Activated CD8-positive, alpha-beta T cell treated with anti-CD3 and anti-CD28 coated beads, Interleukin-2, amount 10 ng/mL, durations not matched to agents 7 days and 5 days (primary cell): ENCODE measurements at regions not wholly inside any gene's neighbourhood (a gene's known extent, or its start where the extent isn't known, plus 50 kb on each side); places are given as distances from the start of the nearest gene placed in this dataset.
"Not testable (repeated sequence)": the region's sequence is repeated elsewhere in the genome, so short reads cannot be mapped to it uniquely, and the experiment has no call there.

Source experiments
- ATAC-seq: fragments of 150-1000 bp; cut with Tn5 transposase; one replicate; pipeline ENCODE4 v1.10.0; 2021; ENCODE audit warnings: moderate library complexity
- CTCF ChIA-PET: fragments of 350-600 bp; sonication (Branson Sonifier 250); formaldehyde crosslinking; loops from one replicate; lab custom pipeline; 2021; ENCODE audit warnings: antibody characterized with exemption; lab: Charles Lee
- POLR2A ChIA-PET: fragments of 350-600 bp; sonication (Branson Sonifier 250); formaldehyde crosslinking; loops from one replicate; lab custom pipeline; 2021; ENCODE audit warnings: antibody characterized with exemption; lab: Charles Lee
- DNase-seq: peaks from one replicate; pipeline ENCODE4 v3.0.0-alpha.2; 2020
- H3K27ac Mint-ChIP-seq: one replicate; pipeline ENCODE4 v1.8.0; 2021; ENCODE audit warnings: mild to moderate bottlenecking, mixed read lengths
- H3K27me3 Mint-ChIP-seq: one replicate; pipeline ENCODE4 v1.8.0; 2021; ENCODE audit warnings: low read depth, mixed read lengths
- H3K36me3 Mint-ChIP-seq: one replicate; pipeline ENCODE4 v1.8.0; 2021; ENCODE audit warnings: low read depth, mixed read lengths
- H3K4me1 Mint-ChIP-seq: one replicate; pipeline ENCODE4 v1.8.0; 2021; ENCODE audit warnings: low read depth, mixed read lengths
- H3K4me3 Mint-ChIP-seq: one replicate; pipeline ENCODE4 v1.8.0; 2021; ENCODE audit warnings: mild to moderate bottlenecking, mixed read lengths
- H3K9me3 Mint-ChIP-seq: one replicate; pipeline ENCODE4 v1.8.0; 2022; ENCODE audit warnings: mixed read lengths; ENCODE audit not compliant: insufficient read depth

DNA sequence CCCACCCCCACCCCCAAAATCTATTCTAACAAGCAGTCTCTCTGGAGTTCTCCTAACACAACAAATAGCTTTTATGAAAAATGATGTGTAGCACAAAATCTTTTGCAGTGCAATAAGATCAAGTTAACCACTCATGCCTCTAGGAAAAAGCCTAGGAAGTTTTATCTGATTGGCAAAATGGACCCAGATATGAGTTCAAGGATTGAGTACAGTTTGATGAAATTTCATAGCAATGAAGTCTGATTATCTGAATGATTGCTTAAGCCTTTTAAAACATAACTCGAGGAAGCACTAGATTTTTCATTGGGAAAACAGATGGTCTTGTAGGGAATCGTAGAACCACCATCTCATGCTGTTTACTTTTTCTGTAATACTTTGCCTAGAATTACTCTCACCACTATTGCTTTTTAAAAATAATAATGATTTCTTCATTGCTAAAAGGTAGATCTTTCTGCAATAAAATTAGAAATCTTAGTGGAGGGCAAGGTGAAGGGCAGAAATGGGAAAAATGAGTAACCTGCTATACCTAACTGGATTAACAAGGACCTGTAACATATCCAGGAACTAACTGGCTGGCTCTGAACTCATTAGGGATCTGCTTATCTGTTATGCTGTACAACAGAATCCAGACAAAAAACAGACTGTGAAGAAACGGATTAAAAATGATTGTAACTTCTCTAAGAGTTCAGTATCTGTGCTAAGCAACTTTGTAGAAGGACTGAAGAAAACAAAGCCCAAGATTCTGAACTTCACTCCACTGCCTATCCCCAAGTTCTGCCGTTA lies 73.7 kb upstream of the ETAA1 start:
- Mint-ChIP-seq H3K27me3 (no peaks in the 10 kb centered on the region), H3K36me3 (no peaks in the 10 kb centered on the region), H3K4me1 (no peaks in the 10 kb centered on the region), H3K9me3 (no peaks in the 10 kb centered on the region), H3K27ac (no peak overlapping the region), H3K4me3 (no peak overlapping the region)
- DNase-seq (no peak), ATAC-seq (no peak)
- ChIA-PET POLR2A (no interaction called here), CTCF (no interaction called here)

DNA sequence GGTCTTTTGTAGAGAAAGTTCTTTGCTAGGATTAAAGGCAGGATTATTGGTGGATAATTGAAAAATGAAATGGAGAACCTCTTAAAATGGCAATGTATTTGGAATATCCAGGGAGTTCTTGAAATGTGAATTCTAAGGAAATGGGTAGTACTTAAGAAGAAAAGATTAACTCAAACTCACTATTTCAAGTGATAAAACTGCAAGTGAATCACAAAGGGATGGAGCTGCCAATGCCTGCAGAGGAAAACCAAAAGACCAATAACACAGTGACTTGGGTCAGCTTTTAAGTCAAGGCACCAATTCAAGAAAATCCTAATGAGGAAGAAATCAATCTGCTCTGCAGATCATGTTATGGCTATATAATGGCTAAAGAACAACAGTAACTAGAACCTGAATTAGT lies 67.6 kb upstream of the ETAA1 start:
- POLR2A ChIA-PET: no interaction called here
- CTCF ChIA-PET: no interaction called here
- no peak for ATAC-seq
- Mint-ChIP-seq H3K4me3 (no peak overlapping the region), H3K27me3 (peaks cover 4% of the 10 kb centered on the region), H3K27ac (no peak overlapping the region), H3K9me3 (no peaks in the 10 kb centered on the region), H3K36me3 (no peaks in the 10 kb centered on the region), H3K4me1 (no peaks in the 10 kb centered on the region)
- no peak for DNase-seq

DNA sequence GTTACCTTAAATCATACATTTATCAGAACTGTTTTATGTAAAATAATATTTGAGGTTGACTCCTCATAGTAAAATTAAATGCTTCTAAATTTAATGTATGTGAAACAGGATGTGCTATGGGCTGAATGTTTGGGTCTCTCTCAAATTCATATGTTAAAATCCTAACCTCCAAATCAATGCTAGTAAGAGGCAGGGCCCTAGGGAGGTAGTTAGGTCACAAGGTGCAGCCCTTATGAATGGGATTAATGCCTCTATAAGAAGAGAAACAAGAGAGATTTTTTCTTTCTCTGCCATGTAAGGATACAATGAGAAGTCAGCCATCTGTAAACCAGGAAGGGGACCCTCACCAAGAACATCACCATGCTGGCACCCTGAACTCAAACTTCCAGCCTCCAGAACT lies 67.2 kb upstream of the ETAA1 start:
- ATAC-seq (no peak), DNase-seq (no peak)
- H3K27ac Mint-ChIP-seq: no peak overlapping the region
- POLR2A ChIA-PET: no interaction called here
- no peaks in the 10 kb centered on the region for H3K4me1 Mint-ChIP-seq
- peaks cover 4% of the 10 kb centered on the region for H3K27me3 Mint-ChIP-seq
- CTCF ChIA-PET: no interaction called here
- no peaks in the 10 kb centered on the region for H3K9me3 Mint-ChIP-seq
- no peak overlapping the region for H3K4me3 Mint-ChIP-seq
- no peaks in the 10 kb centered on the region for H3K36me3 Mint-ChIP-seq

DNA sequence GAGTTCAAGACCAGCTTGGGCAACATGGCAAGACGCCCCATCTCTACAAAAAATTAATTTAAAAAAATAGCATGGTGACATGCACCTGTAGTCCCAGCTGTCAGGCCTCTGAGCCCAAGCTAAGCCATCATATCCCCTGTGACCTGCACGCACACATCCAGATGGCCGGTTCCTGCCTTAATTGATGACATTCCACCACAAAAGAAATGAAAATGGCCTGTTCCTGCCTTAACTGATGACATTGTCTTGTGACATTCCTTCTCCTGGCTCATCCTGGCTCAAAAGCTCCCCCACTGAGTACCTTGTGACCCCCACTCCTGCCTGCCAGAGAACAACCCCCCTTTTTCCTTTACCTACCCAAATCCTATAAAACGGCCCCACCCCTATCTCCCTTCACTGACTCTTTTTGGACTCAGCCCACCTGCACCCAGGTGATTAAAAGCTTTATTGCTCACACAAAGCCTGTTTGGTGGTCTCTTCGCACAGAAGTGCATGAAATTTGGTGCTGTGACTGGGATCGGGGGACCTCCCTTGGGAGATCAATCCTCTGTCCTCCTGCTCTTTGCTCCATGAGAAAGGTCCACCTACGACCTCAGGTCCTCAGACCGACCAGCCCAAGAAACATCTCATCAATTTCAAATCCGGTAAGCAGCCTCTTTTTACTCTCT lies 65.6 kb upstream of the ETAA1 start:
- H3K36me3 Mint-ChIP-seq, H3K4me1 Mint-ChIP-seq, DNase-seq, H3K4me3 Mint-ChIP-seq, H3K27ac Mint-ChIP-seq, H3K27me3 Mint-ChIP-seq, POLR2A ChIA-PET, CTCF ChIA-PET, ATAC-seq, H3K9me3 Mint-ChIP-seq: not testable (repeated sequence)

DNA sequence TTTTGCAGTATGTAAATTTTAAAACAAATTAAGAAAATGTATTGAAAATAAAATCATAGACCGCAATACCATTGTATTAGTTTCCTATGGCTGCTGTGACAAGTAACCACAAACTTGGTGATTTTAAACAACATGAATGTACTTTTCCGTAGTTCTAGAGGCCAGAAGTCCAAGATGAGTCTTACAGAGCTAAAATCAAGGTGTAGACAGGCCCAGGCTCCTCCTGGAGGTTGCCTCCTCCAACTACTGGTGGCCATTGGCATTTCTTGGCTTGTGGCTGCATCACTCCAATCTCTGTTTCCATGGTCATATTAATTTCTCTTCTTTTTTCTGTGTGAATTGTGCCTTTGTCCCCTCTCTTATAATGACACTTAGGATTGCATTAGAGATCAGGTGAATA lies 59.2 kb upstream of the ETAA1 start:
- Mint-ChIP-seq H3K27me3 (peaks cover 2% of the 10 kb centered on the region), H3K4me1 (no peaks in the 10 kb centered on the region), H3K4me3 (no peak overlapping the region), H3K9me3 (no peaks in the 10 kb centered on the region), H3K36me3 (no peaks in the 10 kb centered on the region), H3K27ac (no peak overlapping the region)
- ChIA-PET POLR2A (no interaction called here), CTCF (no interaction called here)
- DNase-seq: no peak
- no peak for ATAC-seq

DNA sequence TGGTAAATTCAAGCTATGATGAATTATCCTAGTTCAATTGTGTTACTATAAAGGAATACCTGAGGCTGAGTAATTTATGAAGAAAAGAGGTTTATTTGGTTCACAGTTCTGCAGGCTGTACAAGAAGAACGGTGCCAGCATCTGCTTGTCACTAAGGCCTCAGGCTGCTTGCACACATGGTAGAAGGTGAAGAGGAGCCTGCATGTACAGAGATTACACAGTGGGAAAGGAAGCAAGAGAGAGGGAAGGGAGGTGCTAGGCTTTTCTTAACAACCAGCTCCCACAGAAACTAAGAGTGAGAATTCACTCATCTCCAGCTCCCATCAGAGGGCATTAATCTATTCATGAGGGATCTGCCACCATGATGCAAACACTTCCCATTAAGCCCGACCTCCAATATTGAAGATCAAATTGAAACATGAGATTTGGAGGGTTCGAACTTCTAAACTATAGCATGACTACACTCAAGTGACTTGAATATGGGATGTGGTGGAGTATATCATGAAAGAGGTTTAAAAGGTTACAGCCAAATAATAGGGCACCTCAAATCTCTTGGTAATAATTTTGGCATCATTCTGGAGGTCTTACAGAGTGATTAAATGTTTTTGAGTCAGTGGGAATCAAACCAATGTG lies 58.4 kb upstream of the ETAA1 start:
- ATAC-seq: no peak
- CTCF ChIA-PET: no interaction called here
- H3K27me3 Mint-ChIP-seq: peaks cover 5% of the 10 kb centered on the region
- H3K4me1 Mint-ChIP-seq: no peaks in the 10 kb centered on the region
- POLR2A ChIA-PET: no interaction called here
- H3K4me3 Mint-ChIP-seq: no peak overlapping the region
- H3K9me3 Mint-ChIP-seq: no peaks in the 10 kb centered on the region
- no peaks in the 10 kb centered on the region for H3K36me3 Mint-ChIP-seq
- H3K27ac Mint-ChIP-seq: no peak overlapping the region
- DNase-seq: no peak

DNA sequence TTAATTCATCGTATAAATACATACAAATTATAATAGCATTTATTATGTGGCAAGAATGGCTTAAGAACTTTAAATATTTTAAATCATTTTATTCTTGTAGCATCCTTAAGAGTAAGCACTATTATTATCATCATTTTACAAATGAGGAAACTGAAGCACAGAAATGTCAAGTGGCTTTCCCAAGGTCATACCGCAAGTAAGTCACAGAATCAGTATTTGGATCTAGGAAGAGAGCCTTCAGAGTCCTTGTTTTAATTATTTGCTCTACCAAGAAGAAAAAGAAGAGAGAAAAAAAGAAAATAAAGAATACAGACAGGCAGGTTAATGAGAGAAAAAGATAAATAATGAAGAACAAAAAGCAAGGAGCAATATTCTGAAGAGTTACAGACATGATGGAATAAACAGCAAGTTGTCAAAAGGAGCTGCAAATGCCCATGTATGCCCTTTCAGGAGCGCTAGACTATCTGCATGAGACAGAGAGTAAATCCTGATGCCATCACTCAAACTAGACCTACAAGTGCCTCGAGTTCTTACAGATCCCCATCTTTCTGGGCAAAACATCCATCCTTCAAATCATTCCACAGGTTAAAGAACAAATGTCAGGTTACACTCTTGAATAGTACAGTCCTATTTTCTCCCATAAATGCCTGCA lies 57.8 kb upstream of the ETAA1 start:
- no peaks in the 10 kb centered on the region for H3K9me3 Mint-ChIP-seq
- peaks cover 5% of the 10 kb centered on the region for H3K27me3 Mint-ChIP-seq
- CTCF ChIA-PET: no interaction called here
- no peak overlapping the region for H3K4me3 Mint-ChIP-seq
- no peaks in the 10 kb centered on the region for H3K4me1 Mint-ChIP-seq
- H3K27ac Mint-ChIP-seq: no peak overlapping the region
- POLR2A ChIA-PET: no interaction called here
- no peaks in the 10 kb centered on the region for H3K36me3 Mint-ChIP-seq
- no peak for ATAC-seq
- no peak for DNase-seq

DNA sequence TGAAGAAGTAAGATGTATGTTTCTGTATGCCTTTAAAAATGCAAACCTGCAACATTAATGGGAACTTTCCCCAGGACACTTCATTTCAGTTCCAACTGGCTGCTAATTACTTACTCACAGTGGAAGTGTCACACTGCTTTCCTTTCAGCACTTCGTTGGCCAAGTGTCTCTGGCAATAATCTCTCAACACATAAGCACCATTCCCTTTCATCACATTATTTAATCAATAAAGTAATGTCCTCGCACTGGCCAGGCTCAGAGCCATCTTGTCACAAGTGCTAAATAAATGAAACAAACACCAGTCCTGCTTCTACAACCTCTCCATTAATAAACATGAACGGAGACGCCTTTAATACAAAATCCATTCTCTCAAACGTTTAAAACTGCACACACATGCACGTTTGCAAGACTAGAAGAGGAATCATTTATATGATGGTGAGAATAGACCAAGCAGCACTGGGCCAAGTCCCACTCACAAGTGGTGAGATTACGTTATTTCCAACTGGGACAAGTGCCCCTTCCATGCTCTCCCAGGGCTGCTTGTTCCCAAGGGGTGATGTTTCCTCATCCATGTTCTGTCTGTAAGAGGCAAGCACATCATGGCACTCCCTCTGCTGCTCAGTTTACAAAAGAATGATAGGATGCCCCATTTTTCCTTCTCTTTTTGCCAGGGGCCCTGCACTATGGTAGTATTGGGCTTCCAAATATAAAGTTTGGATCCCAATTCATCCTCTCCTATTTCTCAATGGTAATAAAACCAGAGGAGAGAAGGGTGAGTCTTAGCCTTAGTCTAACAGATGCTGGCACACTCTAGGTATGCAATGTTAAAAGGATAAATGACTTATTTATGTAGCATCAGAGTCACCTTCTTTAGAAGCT lies 56.8 kb upstream of the ETAA1 start:
- DNase-seq (no peak), ATAC-seq (no peak)
- Mint-ChIP-seq H3K9me3 (no peaks in the 10 kb centered on the region), H3K4me1 (no peaks in the 10 kb centered on the region), H3K27ac (no peak overlapping the region), H3K4me3 (no peak overlapping the region), H3K36me3 (no peaks in the 10 kb centered on the region), H3K27me3 (peaks cover 5% of the 10 kb centered on the region)
- ChIA-PET CTCF (no interaction called here), POLR2A (no interaction called here)

DNA sequence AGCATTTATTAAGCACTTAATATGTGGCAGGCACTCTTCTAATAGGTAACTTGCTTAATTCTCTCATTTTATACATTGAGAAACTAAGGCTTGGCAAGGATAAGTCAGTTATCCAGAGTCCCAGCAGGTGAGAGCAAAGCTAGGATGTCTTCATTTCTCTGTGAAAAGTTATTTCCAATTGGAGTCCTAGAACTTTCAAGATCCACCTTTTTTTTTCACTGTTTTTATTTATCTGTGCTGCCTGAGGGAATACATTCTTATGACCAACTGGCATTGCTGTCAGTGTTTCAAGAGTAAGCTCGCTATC lies 56.2 kb upstream of the ETAA1 start:
- ATAC-seq (no peak), DNase-seq (no peak)
- Mint-ChIP-seq H3K4me1 (no peaks in the 10 kb centered on the region), H3K9me3 (no peaks in the 10 kb centered on the region), H3K27me3 (peaks cover 5% of the 10 kb centered on the region), H3K27ac (no peak overlapping the region), H3K4me3 (no peak overlapping the region), H3K36me3 (no peaks in the 10 kb centered on the region)
- POLR2A ChIA-PET: no interaction called here
- CTCF ChIA-PET: no interaction called here

DNA sequence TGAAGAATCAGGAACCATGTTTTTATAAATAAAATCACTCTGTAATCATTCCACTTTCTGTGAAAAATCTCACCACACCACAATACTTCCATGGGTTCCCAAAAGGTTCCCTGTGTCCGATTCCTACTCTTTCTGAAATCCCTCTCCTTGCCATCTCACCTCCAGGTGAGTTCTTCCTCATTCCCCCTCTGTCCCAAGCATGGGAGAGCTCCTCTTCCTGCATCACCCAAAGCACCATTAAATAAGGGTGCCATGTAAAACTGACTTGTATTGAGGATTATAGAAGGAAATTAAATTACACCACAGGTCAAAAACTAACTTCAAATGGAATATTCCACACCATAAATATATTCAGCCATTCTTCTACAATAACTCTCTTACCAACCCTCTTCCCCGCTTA lies 55.8 kb upstream of the ETAA1 start:
- DNase-seq (no peak), ATAC-seq (no peak)
- Mint-ChIP-seq H3K4me1 (no peaks in the 10 kb centered on the region), H3K27ac (no peak overlapping the region), H3K36me3 (no peaks in the 10 kb centered on the region), H3K9me3 (no peaks in the 10 kb centered on the region), H3K4me3 (no peak overlapping the region), H3K27me3 (peaks cover 5% of the 10 kb centered on the region)
- ChIA-PET POLR2A (no interaction called here), CTCF (no interaction called here)

DNA sequence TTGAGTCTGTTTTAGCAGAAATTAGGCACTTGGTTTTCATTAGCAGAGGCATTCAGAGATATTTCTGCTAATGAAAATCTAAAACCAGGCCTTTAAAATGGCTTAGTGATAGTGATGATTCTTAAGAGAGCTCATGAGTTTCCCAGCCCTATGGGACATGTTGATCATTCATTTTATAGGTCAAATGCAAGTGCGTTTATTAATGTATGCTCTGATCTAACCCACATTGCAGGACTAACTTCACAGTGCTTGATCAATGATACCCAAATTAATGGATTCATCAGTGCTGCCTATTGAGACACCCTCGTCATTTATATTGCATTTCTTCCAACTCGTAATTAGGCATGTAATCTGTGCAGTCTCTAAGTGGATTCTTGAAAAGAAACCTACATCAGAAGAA lies 54.7 kb upstream of the ETAA1 start:
- DNase-seq (no peak), ATAC-seq (no peak)
- H3K27me3 Mint-ChIP-seq: peaks cover 5% of the 10 kb centered on the region
- no peak overlapping the region for H3K27ac Mint-ChIP-seq
- H3K4me1 Mint-ChIP-seq: no peaks in the 10 kb centered on the region
- H3K9me3 Mint-ChIP-seq: no peaks in the 10 kb centered on the region
- ChIA-PET CTCF (no interaction called here), POLR2A (no interaction called here)
- H3K4me3 Mint-ChIP-seq: no peak overlapping the region
- H3K36me3 Mint-ChIP-seq: no peaks in the 10 kb centered on the region
